ENCODE measurements at regions not wholly inside any gene's neighbourhood (a gene's known extent, or its start where the extent isn't known, plus 50 kb on each side); places are given as distances from the start of the nearest gene placed in this dataset.

DNA sequence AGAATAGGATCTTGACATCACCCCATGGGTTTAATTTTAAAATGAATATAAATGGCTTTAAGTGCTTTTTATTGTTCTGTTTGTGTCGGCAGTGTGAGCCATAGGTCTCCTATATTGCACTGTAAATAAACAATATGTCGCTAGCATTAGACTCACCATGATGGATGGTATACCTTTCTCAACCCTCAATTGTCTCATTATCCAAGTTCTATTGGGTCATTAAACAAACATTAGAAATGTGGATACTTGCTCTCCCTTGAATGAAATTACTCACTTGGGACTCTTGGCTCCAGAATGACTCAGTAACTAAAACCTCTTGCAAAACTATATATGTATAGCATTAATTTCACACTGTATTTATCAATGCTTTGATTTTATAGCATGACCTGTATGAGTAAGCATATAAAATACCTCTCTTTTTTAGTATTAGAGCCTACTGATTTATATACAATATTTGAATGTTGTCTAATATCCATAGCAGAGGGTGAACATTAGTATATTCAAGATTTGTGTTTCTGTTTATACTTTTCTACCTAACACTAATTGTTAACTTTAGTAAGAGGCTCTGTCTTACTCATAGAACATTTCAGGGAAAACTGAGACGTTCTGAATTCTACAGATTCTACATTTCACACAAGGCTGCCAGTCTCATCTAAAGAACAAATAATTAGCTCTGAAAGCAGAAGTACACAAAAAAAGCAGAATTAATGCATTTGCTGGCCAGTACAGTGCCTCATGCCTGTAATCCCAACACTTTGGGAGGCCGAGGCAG, 303.8 kb upstream of the PRR16 start:
- no peak for TF ChIP-seq REST (IDR thresholded peaks at IDR 0.05; ENCODE audit: low read depth, low read length)
- TF ChIP-seq, protein P1, sequence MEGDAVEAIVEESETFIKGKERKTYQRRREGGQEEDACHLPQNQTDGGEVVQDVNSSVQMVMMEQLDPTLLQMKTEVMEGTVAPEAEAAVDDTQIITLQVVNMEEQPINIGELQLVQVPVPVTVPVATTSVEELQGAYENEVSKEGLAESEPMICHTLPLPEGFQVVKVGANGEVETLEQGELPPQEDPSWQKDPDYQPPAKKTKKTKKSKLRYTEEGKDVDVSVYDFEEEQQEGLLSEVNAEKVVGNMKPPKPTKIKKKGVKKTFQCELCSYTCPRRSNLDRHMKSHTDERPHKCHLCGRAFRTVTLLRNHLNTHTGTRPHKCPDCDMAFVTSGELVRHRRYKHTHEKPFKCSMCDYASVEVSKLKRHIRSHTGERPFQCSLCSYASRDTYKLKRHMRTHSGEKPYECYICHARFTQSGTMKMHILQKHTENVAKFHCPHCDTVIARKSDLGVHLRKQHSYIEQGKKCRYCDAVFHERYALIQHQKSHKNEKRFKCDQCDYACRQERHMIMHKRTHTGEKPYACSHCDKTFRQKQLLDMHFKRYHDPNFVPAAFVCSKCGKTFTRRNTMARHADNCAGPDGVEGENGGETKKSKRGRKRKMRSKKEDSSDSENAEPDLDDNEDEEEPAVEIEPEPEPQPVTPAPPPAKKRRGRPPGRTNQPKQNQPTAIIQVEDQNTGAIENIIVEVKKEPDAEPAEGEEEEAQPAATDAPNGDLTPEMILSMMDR (IDR thresholded peaks at IDR 0.05): no peak
- TF ChIP-seq, protein P2, sequence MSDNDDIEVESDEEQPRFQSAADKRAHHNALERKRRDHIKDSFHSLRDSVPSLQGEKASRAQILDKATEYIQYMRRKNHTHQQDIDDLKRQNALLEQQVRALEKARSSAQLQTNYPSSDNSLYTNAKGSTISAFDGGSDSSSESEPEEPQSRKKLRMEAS (IDR thresholded peaks at IDR 0.05; ENCODE audit: low read depth): no peak
- no peak for TF ChIP-seq FOXJ3 (CRISPR knock-in tag; IDR thresholded peaks at IDR 0.05)
- TF ChIP-seq MXI1 (IDR thresholded peaks at IDR 0.05; ENCODE audit: low read depth, low read length): no peak
- no peak for TF ChIP-seq GABPA (IDR thresholded peaks at IDR 0.05; ENCODE audit: low read depth)
- no peak for TF ChIP-seq NFIC (IDR thresholded peaks at IDR 0.05; ENCODE audit: borderline replicate concordance)
- no peak for TF ChIP-seq FOSL2 (IDR thresholded peaks at IDR 0.05; ENCODE audit: borderline replicate concordance, low read depth)
- no peak for TF ChIP-seq NRF1 (IDR thresholded peaks at IDR 0.05; ENCODE audit: low read depth, low read length)
- TF ChIP-seq EP300 (IDR thresholded peaks at IDR 0.05; ENCODE audit: borderline replicate concordance in 1 of 2, low read depth in 1 of 2, low read length in 1 of 2): no peak
- TF ChIP-seq YY1 (IDR thresholded peaks at IDR 0.05; ENCODE audit: low read depth): no peak
- TF ChIP-seq TCF12 (IDR thresholded peaks at IDR 0.05): no peak
